ENCODE measurements at regions not wholly inside any gene's neighbourhood (a gene's known extent, or its start where the extent isn't known, plus 50 kb on each side); places are given as distances from the start of the nearest gene placed in this dataset.

- H3K4me3 ChIP-seq (ENCODE audit: low read depth, low read length), result no peak overlapping the region
- TF ChIP-seq CTCF (conservative IDR thresholded peaks at IDR 0.05; ENCODE audit: low read depth, low read length), result no peak
- DNase-seq (ENCODE audit: low read depth), result no peak
Measured at GRCh38 chr1:30469426-30469825, 254.0 kb downstream of the MATN1 start.

- H3K4me3 ChIP-seq (ENCODE audit: low read depth, low read length), result no peak overlapping the region
- TF ChIP-seq CTCF (conservative IDR thresholded peaks at IDR 0.05; ENCODE audit: low read depth, low read length), result no peak
- no peak for DNase-seq (ENCODE audit: low read depth)
Measured at GRCh38 chr1:30467101-30467500, 256.3 kb downstream of the MATN1 start.

- no peak for DNase-seq (ENCODE audit: low read depth)
- TF ChIP-seq CTCF (conservative IDR thresholded peaks at IDR 0.05; ENCODE audit: low read depth, low read length), result no peak
- no peak overlapping the region for H3K4me3 ChIP-seq (ENCODE audit: low read depth, low read length)
Measured at GRCh38 chr1:30466610-30467009, 256.8 kb downstream of the MATN1 start.

- H3K4me3 ChIP-seq (ENCODE audit: low read depth, low read length), result no peak overlapping the region
- no peak for DNase-seq (ENCODE audit: low read depth)
- TF ChIP-seq CTCF (conservative IDR thresholded peaks at IDR 0.05; ENCODE audit: low read depth, low read length), result no peak
Measured at GRCh38 chr1:30466026-30466425, 257.4 kb downstream of the MATN1 start.

GRCh38 chr1:30465096-30465495, 258.3 kb downstream of the MATN1 start:
- H3K4me3 ChIP-seq (ENCODE audit: low read depth, low read length), result no peak overlapping the region
- TF ChIP-seq CTCF (conservative IDR thresholded peaks at IDR 0.05; ENCODE audit: low read depth, low read length), result no peak
- no peak for DNase-seq (ENCODE audit: low read depth)

GRCh38 chr1:30464187-30464617, 259.2 kb downstream of the MATN1 start:
- TF ChIP-seq CTCF (conservative IDR thresholded peaks at IDR 0.05; ENCODE audit: low read depth, low read length), result no peak
- H3K4me3 ChIP-seq (ENCODE audit: low read depth, low read length), result no peak overlapping the region
- no peak for DNase-seq (ENCODE audit: low read depth)

GRCh38 chr1:30462826-30463425, 260.5 kb downstream of the MATN1 start:
- no peak overlapping the region for H3K4me3 ChIP-seq (ENCODE audit: low read depth, low read length)
- no peak for TF ChIP-seq CTCF (conservative IDR thresholded peaks at IDR 0.05; ENCODE audit: low read depth, low read length)
- no peak for DNase-seq (ENCODE audit: low read depth)

All from choroid plexus epithelial cell (primary cell).